ENCODE measurements at regions not wholly inside any gene's neighbourhood (a gene's known extent, or its start where the extent isn't known, plus 50 kb on each side); places are given as distances from the start of the nearest gene placed in this dataset.

DNA sequence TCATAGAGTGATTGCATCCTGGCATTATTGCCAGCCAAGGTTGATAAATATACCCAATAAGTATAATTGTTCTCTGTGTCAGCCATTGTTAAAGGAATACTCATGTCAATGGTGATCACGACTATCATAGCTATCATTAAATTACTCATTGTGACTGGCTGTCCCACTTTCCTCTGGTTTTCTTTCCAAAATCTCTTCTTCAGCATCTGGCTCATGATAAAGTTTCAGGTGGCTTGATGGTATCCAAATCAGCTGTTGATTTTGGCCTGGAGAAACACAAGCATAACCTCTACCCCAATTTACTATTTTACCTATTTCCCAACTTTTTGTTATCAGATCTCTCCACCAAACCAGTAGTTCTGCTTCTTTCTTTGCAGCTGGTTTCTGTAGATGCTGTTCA is 67.1 kb upstream of the SPIN2A start:
- FAIRE-seq (no peak), DNase-seq (ENCODE audit: insufficient read length, low spot score) (no peak)

DNA sequence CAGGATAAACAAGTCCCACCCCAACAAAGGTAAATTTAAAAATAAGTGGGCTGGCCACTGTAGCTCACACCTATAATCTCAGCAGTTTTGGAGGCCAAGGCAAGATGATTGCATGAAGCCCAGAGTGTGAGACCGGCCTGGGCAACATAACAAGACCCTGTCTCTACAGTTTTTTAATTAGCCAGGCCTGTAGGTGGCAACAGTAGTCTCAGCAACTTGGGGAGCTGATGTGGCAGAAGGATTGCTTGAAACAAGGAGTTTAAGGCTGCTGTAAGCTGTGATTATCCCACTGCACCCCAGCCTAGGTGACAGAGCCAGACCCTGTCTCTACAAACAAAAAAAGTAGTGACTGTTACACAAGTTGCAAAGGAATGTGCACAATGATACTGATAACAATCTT is 74.6 kb upstream of the FAAH2 start:
- FAIRE-seq (no peak), DNase-seq (ENCODE audit: insufficient read length, low spot score) (no peak)

DNA sequence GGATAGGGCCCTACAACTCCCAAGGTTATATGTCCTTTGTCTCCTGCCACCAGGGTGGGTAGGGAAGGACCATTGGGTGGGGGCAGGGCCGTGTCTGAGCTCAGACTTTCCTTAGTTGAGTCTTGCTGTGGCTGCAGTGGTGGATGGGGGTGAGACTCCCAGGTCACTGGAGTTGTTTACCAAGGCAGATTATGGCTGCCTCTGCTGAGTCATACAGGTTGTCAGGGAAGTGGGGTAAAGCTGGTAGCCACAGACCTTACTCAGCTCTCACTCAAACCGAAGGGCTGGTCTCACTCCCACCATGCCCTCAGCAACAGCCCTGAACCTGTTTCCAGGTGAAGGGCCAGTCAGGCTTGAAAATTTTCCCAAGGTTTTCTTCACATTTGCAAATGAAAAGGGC is 58.8 kb upstream of the FAAH2 start:
- no peak for DNase-seq (ENCODE audit: insufficient read length, low spot score)
- no peak for FAIRE-seq

DNA sequence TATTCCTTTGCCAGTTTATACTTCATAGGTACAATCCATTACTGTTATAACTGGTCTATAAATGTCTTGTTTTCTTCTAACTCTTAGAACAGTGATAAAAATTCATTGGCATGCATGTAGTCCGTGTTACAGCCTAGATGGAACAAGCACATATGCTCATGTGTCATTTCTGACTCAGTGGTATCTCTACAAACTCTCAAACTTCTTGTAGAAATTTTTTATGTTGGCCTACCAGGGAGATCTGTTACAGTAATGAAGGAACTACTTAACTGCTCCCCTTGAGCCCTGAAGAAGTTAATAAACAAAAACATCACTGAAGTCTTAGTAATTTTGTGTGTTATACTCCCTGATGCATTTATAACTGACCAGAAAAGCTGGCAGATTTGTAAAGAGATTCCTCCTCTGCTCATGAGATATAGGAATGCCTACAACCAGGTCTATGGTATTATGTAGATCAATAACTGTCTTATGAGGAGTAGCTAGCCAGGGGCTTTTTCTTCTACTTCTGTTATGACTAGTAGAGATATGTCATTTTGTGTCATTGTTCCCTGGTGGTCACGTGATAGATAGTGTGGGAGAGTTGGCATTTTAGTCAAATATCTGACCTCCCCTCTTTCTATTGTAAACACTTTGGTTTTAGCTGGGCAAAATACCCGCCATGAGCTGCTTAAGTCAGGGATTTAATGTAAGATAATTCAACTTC is 53.7 kb upstream of the FAAH2 start:
- DNase-seq (ENCODE audit: insufficient read length, low spot score) (no peak), FAIRE-seq (peak; percentile 44)

Data from GM19239 (cell line).